ENCODE measurements at regions not wholly inside any gene's neighbourhood (a gene's known extent, or its start where the extent isn't known, plus 50 kb on each side); places are given as distances from the start of the nearest gene placed in this dataset.

- DNase-seq (ENCODE audit: extremely low spot score), result no peak
- POLR2A ChIA-PET, result no interaction called here
These were observed 247.4 kb downstream of the PTBP2 start for GRCh38 chr1:96968983-96969382.

GRCh38 chr1:96969656-96970163 lies 248.1 kb downstream of the PTBP2 start:
- TF ChIP-seq FOXA1 (IDR thresholded peaks at IDR 0.05) (no peak), CTBP1 (IDR thresholded peaks at IDR 0.05; ENCODE audit: borderline replicate concordance) (no peak), ELF4 (IDR thresholded peaks at IDR 0.05) (no peak), L3MBTL2 (conservative IDR thresholded peaks at IDR 0.05) (no peak), PKNOX1 (IDR thresholded peaks at IDR 0.05) (no peak), ARNT (IDR thresholded peaks at IDR 0.05) (no peak)
- DNase-seq (ENCODE audit: extremely low spot score), result no peak
- CTCF ChIA-PET, result interaction anchor here (0.6 to 0.7 kb wide), 2 partner anchors 13 to 78 kb away, joined by 3 read pairs; no protein-coding TSS in a partner anchor
- POLR2A ChIA-PET, result no interaction called here

More at GRCh38 chr1:96968983-96969382, 247.4 kb downstream of the PTBP2 start:
- no peak for TF ChIP-seq SUZ12 (IDR thresholded peaks at IDR 0.05)
- no peak for TF ChIP-seq BHLHE40 (IDR thresholded peaks at IDR 0.05; ENCODE audit: borderline replicate concordance)
- no peak for TF ChIP-seq FOXM1 (IDR thresholded peaks at IDR 0.05; ENCODE audit: borderline replicate concordance)
- no peak for TF ChIP-seq CTBP1 (IDR thresholded peaks at IDR 0.05; ENCODE audit: borderline replicate concordance)
- no peak for TF ChIP-seq ARNT (IDR thresholded peaks at IDR 0.05)
- no peak for TF ChIP-seq HDGF (IDR thresholded peaks at IDR 0.05; ENCODE audit: borderline replicate concordance)
- TF ChIP-seq ELF4 (IDR thresholded peaks at IDR 0.05), result no peak
- TF ChIP-seq NFRKB (IDR thresholded peaks at IDR 0.05), result no peak
- TF ChIP-seq ZNF384 (IDR thresholded peaks at IDR 0.05), result no peak
- TF ChIP-seq FOXK2 (IDR thresholded peaks at IDR 0.05), result no peak
- TF ChIP-seq TARDBP (IDR thresholded peaks at IDR 0.05), result no peak
- no peak for TF ChIP-seq LEF1 (IDR thresholded peaks at IDR 0.05; ENCODE audit: borderline replicate concordance)
- TF ChIP-seq SP1 (IDR thresholded peaks at IDR 0.05), result no peak
- no peak for TF ChIP-seq FOXA1 (IDR thresholded peaks at IDR 0.05)
- TF ChIP-seq PKNOX1 (IDR thresholded peaks at IDR 0.05), result no peak
- TF ChIP-seq L3MBTL2 (conservative IDR thresholded peaks at IDR 0.05), result no peak
- CTCF ChIA-PET, result interaction anchor here (0.6 kb wide), 1 partner anchor 13 kb away, joined by 3 read pairs; no protein-coding TSS in a partner anchor

- CTCF ChIA-PET, result no interaction called here
- POLR2A ChIA-PET, result no interaction called here
- no peak for TF ChIP-seq ELF4 (IDR thresholded peaks at IDR 0.05)
- TF ChIP-seq BHLHE40 (IDR thresholded peaks at IDR 0.05; ENCODE audit: borderline replicate concordance), result no peak
- no peak for TF ChIP-seq L3MBTL2 (conservative IDR thresholded peaks at IDR 0.05)
- TF ChIP-seq SUZ12 (IDR thresholded peaks at IDR 0.05), result no peak
- TF ChIP-seq SP1 (IDR thresholded peaks at IDR 0.05), result no peak
- no peak for TF ChIP-seq CTBP1 (IDR thresholded peaks at IDR 0.05; ENCODE audit: borderline replicate concordance)
- no peak for TF ChIP-seq FOXM1 (IDR thresholded peaks at IDR 0.05; ENCODE audit: borderline replicate concordance)
- TF ChIP-seq ARNT (IDR thresholded peaks at IDR 0.05), result no peak
- TF ChIP-seq LEF1 (IDR thresholded peaks at IDR 0.05; ENCODE audit: borderline replicate concordance), result no peak
- no peak for TF ChIP-seq NFRKB (IDR thresholded peaks at IDR 0.05)
- TF ChIP-seq ZNF384 (IDR thresholded peaks at IDR 0.05), result no peak
- TF ChIP-seq HDGF (IDR thresholded peaks at IDR 0.05; ENCODE audit: borderline replicate concordance), result no peak
- no peak for TF ChIP-seq TARDBP (IDR thresholded peaks at IDR 0.05)
- no peak for DNase-seq (ENCODE audit: extremely low spot score)
These were observed 249.9 kb downstream of the PTBP2 start for GRCh38 chr1:96971439-96971838.

- ChIA-PET CTCF (no interaction called here), POLR2A (no interaction called here)
- DNase-seq (ENCODE audit: extremely low spot score), result no peak
- TF ChIP-seq FOXA1 (IDR thresholded peaks at IDR 0.05), result no peak
- no peak for TF ChIP-seq CTBP1 (IDR thresholded peaks at IDR 0.05; ENCODE audit: borderline replicate concordance)
- TF ChIP-seq L3MBTL2 (conservative IDR thresholded peaks at IDR 0.05), result no peak
- TF ChIP-seq NFRKB (IDR thresholded peaks at IDR 0.05), result no peak
- TF ChIP-seq SUZ12 (IDR thresholded peaks at IDR 0.05), result no peak
- TF ChIP-seq PKNOX1 (IDR thresholded peaks at IDR 0.05), result no peak
- no peak for TF ChIP-seq FOXM1 (IDR thresholded peaks at IDR 0.05; ENCODE audit: borderline replicate concordance)
- TF ChIP-seq HDGF (IDR thresholded peaks at IDR 0.05; ENCODE audit: borderline replicate concordance), result no peak
- TF ChIP-seq ELF4 (IDR thresholded peaks at IDR 0.05), result no peak
- TF ChIP-seq BHLHE40 (IDR thresholded peaks at IDR 0.05; ENCODE audit: borderline replicate concordance), result no peak
- TF ChIP-seq FOXK2 (IDR thresholded peaks at IDR 0.05), result no peak
- TF ChIP-seq SP1 (IDR thresholded peaks at IDR 0.05), result no peak
These were observed 250.4 kb downstream of the PTBP2 start for GRCh38 chr1:96971849-96972602.

- ChIA-PET CTCF (no interaction called here), POLR2A (no interaction called here)
- TF ChIP-seq FOXA1 (IDR thresholded peaks at IDR 0.05), result no peak
- no peak for TF ChIP-seq LEF1 (IDR thresholded peaks at IDR 0.05; ENCODE audit: borderline replicate concordance)
- peak; percentile 15 for DNase-seq (ENCODE audit: extremely low spot score)
These were observed 252.0 kb downstream of the PTBP2 start for GRCh38 chr1:96973605-96974004.

- TF ChIP-seq NFRKB (IDR thresholded peaks at IDR 0.05), result no peak
- ChIA-PET CTCF (interaction anchor here (0.6 kb wide), 1 partner anchor 17 kb away, joined by 3 read pairs; no protein-coding TSS in a partner anchor), POLR2A (no interaction called here)
- no peak for DNase-seq (ENCODE audit: extremely low spot score)
These were observed 256.9 kb downstream of the PTBP2 start for GRCh38 chr1:96978444-96978843.
